AG04450 (cell line): ENCODE measurements at regions not wholly inside any gene's neighbourhood (a gene's known extent, or its start where the extent isn't known, plus 50 kb on each side); places are given as distances from the start of the nearest gene placed in this dataset.

ENCODE experiments used
- CTCF ChIA-PET: fragments of 300-600, 350-600 bp; formaldehyde crosslinking; extraction: SDS; loops from one replicate; lab custom pipeline; 2022; ENCODE audit warnings: antibody characterized with exemption, inconsistent platforms; lab: Charles Lee
- POLR2A ChIA-PET: fragments of 350-600 bp; formaldehyde crosslinking; extraction: SDS; loops from one replicate; lab custom pipeline; 2021; ENCODE audit warnings: antibody characterized with exemption, inconsistent platforms; lab: Yijun Ruan, JAX
- DNase-seq: peaks from one replicate; pipeline ENCODE4 v3.0.0-alpha.2; 2011; ENCODE audit warnings: low read depth, low spot score
- H3K27ac ChIP-seq: one replicate; pipeline ENCODE4 v1.5.1; 2012; ENCODE audit warnings: low read depth, low read length, control low read depth
- H3K27me3 ChIP-seq: one replicate; pipeline ENCODE4 v1.6.0; 2012; ENCODE audit warnings: low read length; ENCODE audit not compliant: control insufficient read depth, insufficient read depth
- H3K4me3 ChIP-seq: 2 replicates; pipeline ENCODE4 v1.5.1; 2011; ENCODE audit warnings: mild to moderate bottlenecking, low read depth, low read length, control low read depth
- H3K9me3 ChIP-seq: 2 replicates; pipeline ENCODE4 v1.5.1; 2012; ENCODE audit warnings: low read length; ENCODE audit not compliant: control insufficient read depth, insufficient read depth
- CTCF ChIP-seq: IDR thresholded peaks from 2 replicates; pipeline ENCODE4 v1.5.1; 2011; ENCODE audit warnings: low read depth, low read length, control low read depth, inconsistent platforms

- Histone ChIP-seq H3K27me3 (no peaks in the 10 kb centered on the region), H3K4me3 (no peak overlapping the region), H3K27ac (no peak overlapping the region), H3K9me3 (no peaks in the 10 kb centered on the region; the same call in 1 of the 2 replicates)
- TF ChIP-seq CTCF, result no peak
- ChIA-PET POLR2A (no interaction called here), CTCF (no interaction called here)
- no peak for DNase-seq
These were observed 60.5 kb upstream of the IRX5 start for GRCh38 chr16:54870151-54870550.

- CTCF ChIA-PET, result no interaction called here
These were observed 63.3 kb upstream of the IRX5 start for GRCh38 chr16:54867302-54867832.

GRCh38 chr16:54862529-54862928 lies 68.1 kb upstream of the IRX5 start:
- no peak for DNase-seq
- TF ChIP-seq CTCF, result no peak
- Histone ChIP-seq H3K9me3 (peaks cover 4% of the 10 kb centered on the region), H3K4me3 (no peak overlapping the region), H3K27me3 (no peaks in the 10 kb centered on the region), H3K27ac (no peak overlapping the region)
- CTCF ChIA-PET, result no interaction called here
- POLR2A ChIA-PET, result no interaction called here

More at GRCh38 chr16:54867302-54867832, 63.3 kb upstream of the IRX5 start:
- Histone ChIP-seq H3K4me3 (no peak overlapping the region), H3K27ac (no peak overlapping the region), H3K27me3 (no peaks in the 10 kb centered on the region), H3K9me3 (no peaks in the 10 kb centered on the region; the same call in 1 of the 2 replicates)
- POLR2A ChIA-PET, result no interaction called here
- TF ChIP-seq CTCF, result no peak
- no peak for DNase-seq

GRCh38 chr16:54856871-54857270 lies 73.8 kb upstream of the IRX5 start:
- Histone ChIP-seq H3K27ac (no peak overlapping the region), H3K4me3 (no peak overlapping the region), H3K9me3 (peaks cover 10% of the 10 kb centered on the region), H3K27me3 (no peaks in the 10 kb centered on the region)
- ChIA-PET POLR2A (no interaction called here), CTCF (no interaction called here)
- no peak for TF ChIP-seq CTCF
- no peak for DNase-seq

- no peaks in the 10 kb centered on the region for H3K27me3 ChIP-seq
- POLR2A ChIA-PET, result no interaction called here
- peaks cover 17% of the 10 kb centered on the region for H3K9me3 ChIP-seq
- TF ChIP-seq CTCF, result no peak
- no peak overlapping the region for H3K27ac ChIP-seq
- H3K4me3 ChIP-seq, result no peak overlapping the region
- DNase-seq, result no peak
- CTCF ChIA-PET, result no interaction called here
These were observed 83.1 kb upstream of the IRX5 start for GRCh38 chr16:54847609-54848008.
